ENCODE measurements at regions not wholly inside any gene's neighbourhood (a gene's known extent, or its start where the extent isn't known, plus 50 kb on each side); places are given as distances from the start of the nearest gene placed in this dataset.

DNA sequence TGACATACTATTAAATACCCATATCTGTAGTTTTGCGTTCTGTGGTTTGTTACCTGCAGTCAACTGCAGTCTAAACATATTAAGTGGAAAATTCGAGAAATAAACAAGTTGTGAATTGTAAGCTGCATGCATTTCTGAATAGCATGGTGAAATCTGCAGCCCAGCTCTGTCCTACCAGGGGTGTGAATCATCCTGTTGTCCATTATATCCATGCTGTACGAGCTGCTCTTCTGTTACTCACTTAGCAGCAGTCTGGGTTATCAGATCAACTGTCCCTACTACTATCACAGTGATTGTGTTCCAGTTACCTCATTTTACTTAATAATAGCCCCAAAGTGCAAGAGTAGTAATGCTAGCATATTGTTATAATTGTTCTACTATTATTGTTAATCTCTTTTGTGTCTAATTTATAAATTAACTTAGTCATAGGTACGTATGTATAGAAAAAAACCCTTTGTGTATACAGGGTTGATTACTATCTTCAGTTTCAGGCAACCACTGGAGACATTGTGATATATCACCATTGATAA lies 173.7 kb upstream of the FAT4 start:
- TF ChIP-seq, protein P1, sequence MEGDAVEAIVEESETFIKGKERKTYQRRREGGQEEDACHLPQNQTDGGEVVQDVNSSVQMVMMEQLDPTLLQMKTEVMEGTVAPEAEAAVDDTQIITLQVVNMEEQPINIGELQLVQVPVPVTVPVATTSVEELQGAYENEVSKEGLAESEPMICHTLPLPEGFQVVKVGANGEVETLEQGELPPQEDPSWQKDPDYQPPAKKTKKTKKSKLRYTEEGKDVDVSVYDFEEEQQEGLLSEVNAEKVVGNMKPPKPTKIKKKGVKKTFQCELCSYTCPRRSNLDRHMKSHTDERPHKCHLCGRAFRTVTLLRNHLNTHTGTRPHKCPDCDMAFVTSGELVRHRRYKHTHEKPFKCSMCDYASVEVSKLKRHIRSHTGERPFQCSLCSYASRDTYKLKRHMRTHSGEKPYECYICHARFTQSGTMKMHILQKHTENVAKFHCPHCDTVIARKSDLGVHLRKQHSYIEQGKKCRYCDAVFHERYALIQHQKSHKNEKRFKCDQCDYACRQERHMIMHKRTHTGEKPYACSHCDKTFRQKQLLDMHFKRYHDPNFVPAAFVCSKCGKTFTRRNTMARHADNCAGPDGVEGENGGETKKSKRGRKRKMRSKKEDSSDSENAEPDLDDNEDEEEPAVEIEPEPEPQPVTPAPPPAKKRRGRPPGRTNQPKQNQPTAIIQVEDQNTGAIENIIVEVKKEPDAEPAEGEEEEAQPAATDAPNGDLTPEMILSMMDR (IDR thresholded peaks at IDR 0.05 in 2 of 3, conservative IDR thresholded peaks at IDR 0.05 in 1 of 3; ENCODE audit: borderline replicate concordance in 1 of 3, insufficient read depth in 1 of 3, low read depth in 2 of 3, low read length in 2 of 3): no peak
- TF ChIP-seq ZNF274 (IDR thresholded peaks at IDR 0.05; ENCODE audit: low read depth, low read length) (no peak), POLR2AphosphoS5 (IDR thresholded peaks at IDR 0.05; ENCODE audit: low read depth, low read length) (no peak), EGR1 (IDR thresholded peaks at IDR 0.05; ENCODE audit: low read depth) (no peak), JUND (IDR thresholded peaks at IDR 0.05) (no peak), EZH2phosphoT487 (IDR thresholded peaks at IDR 0.05; ENCODE audit: borderline replicate concordance) (no peak), CEBPB (IDR thresholded peaks at IDR 0.05; ENCODE audit: low read depth) (no peak), SRF (IDR thresholded peaks at IDR 0.05; ENCODE audit: low read depth) (no peak)
- TF ChIP-seq, protein P2, sequence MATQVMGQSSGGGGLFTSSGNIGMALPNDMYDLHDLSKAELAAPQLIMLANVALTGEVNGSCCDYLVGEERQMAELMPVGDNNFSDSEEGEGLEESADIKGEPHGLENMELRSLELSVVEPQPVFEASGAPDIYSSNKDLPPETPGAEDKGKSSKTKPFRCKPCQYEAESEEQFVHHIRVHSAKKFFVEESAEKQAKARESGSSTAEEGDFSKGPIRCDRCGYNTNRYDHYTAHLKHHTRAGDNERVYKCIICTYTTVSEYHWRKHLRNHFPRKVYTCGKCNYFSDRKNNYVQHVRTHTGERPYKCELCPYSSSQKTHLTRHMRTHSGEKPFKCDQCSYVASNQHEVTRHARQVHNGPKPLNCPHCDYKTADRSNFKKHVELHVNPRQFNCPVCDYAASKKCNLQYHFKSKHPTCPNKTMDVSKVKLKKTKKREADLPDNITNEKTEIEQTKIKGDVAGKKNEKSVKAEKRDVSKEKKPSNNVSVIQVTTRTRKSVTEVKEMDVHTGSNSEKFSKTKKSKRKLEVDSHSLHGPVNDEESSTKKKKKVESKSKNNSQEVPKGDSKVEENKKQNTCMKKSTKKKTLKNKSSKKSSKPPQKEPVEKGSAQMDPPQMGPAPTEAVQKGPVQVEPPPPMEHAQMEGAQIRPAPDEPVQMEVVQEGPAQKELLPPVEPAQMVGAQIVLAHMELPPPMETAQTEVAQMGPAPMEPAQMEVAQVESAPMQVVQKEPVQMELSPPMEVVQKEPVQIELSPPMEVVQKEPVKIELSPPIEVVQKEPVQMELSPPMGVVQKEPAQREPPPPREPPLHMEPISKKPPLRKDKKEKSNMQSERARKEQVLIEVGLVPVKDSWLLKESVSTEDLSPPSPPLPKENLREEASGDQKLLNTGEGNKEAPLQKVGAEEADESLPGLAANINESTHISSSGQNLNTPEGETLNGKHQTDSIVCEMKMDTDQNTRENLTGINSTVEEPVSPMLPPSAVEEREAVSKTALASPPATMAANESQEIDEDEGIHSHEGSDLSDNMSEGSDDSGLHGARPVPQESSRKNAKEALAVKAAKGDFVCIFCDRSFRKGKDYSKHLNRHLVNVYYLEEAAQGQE (IDR thresholded peaks at IDR 0.05; ENCODE audit: low read depth): no peak
- TF ChIP-seq, protein P3, sequence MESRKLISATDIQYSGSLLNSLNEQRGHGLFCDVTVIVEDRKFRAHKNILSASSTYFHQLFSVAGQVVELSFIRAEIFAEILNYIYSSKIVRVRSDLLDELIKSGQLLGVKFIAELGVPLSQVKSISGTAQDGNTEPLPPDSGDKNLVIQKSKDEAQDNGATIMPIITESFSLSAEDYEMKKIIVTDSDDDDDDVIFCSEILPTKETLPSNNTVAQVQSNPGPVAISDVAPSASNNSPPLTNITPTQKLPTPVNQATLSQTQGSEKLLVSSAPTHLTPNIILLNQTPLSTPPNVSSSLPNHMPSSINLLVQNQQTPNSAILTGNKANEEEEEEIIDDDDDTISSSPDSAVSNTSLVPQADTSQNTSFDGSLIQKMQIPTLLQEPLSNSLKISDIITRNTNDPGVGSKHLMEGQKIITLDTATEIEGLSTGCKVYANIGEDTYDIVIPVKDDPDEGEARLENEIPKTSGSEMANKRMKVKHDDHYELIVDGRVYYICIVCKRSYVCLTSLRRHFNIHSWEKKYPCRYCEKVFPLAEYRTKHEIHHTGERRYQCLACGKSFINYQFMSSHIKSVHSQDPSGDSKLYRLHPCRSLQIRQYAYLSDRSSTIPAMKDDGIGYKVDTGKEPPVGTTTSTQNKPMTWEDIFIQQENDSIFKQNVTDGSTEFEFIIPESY (IDR thresholded peaks at IDR 0.05; ENCODE audit: extremely low read depth, insufficient replicate concordance, low read length): no peak

Measured in HCT116 (cell line).